ENCODE measurements at regions not wholly inside any gene's neighbourhood (a gene's known extent, or its start where the extent isn't known, plus 50 kb on each side); places are given as distances from the start of the nearest gene placed in this dataset.

DNA sequence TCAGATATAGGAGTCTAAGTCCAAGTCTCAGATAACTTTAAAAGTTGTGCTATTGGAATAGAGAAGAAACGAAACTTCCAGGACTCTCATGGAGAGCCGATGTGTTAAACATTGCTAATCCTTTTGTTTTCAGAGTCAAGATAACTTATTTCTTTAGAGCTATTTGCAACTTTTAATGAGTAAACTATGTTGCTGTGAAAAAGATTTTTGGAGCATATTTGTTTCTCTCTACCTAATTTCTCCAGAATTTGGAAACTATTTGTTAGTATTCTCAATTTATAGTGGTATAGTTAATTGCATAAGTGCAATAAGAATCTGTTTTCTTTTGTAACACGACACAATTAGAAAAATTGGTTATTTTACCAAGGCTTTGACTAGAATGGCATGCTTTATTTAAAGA, 588.9 kb downstream of the NTRK3 start:
- H3K4me3 ChIP-seq (ENCODE audit: low read length) = no peak overlapping the region
- no peak overlapping the region for H2AFZ ChIP-seq (ENCODE audit: low read depth, low read length)
- no peak overlapping the region for H3K4me2 ChIP-seq (ENCODE audit: low read length)
- H3K9ac ChIP-seq (ENCODE audit: low read length) = no peak overlapping the region
- no peaks in the 10 kb centered on the region for H4K20me1 ChIP-seq (ENCODE audit: insufficient read depth)
- H3K79me2 ChIP-seq (replicated peaks; ENCODE audit: insufficient read depth, low read length) = no peaks in the 10 kb centered on the region
- H3F3A ChIP-seq (ENCODE audit: insufficient read depth, low read length, poor library complexity, severe bottlenecking) = no peaks in the 10 kb centered on the region
- no peaks in the 10 kb centered on the region for H3K9me2 ChIP-seq (ENCODE audit: insufficient read depth, low read length)
- no peak overlapping the region for H3K27ac ChIP-seq (ENCODE audit: low read length)
- no peaks in the 10 kb centered on the region for H3K36me3 ChIP-seq (ENCODE audit: insufficient read depth, low read length)
- H3K27me3 ChIP-seq (ENCODE audit: insufficient read depth, low read depth, low read length) = no peaks in the 10 kb centered on the region
- H3K9me3 ChIP-seq (ENCODE audit: low read length) = no peaks in the 10 kb centered on the region
- TF ChIP-seq TAF1 (IDR thresholded peaks at IDR 0.05; ENCODE audit: low read depth) (no peak), SMC3 (conservative IDR thresholded peaks at IDR 0.05; ENCODE audit: poor library complexity) (no peak), POLR2AphosphoS5 (IDR thresholded peaks at IDR 0.05) (no peak), EP300 (conservative IDR thresholded peaks at IDR 0.05; ENCODE audit: poor library complexity, severe bottlenecking) (no peak), MXI1 (conservative IDR thresholded peaks at IDR 0.05; ENCODE audit: poor library complexity, severe bottlenecking) (no peak), RAD21 (conservative IDR thresholded peaks at IDR 0.05) (no peak), EZH2 (IDR thresholded peaks at IDR 0.05; ENCODE audit: borderline replicate concordance, insufficient read depth, low read length, poor library complexity, severe bottlenecking) (no peak)
- TF ChIP-seq, protein P1, sequence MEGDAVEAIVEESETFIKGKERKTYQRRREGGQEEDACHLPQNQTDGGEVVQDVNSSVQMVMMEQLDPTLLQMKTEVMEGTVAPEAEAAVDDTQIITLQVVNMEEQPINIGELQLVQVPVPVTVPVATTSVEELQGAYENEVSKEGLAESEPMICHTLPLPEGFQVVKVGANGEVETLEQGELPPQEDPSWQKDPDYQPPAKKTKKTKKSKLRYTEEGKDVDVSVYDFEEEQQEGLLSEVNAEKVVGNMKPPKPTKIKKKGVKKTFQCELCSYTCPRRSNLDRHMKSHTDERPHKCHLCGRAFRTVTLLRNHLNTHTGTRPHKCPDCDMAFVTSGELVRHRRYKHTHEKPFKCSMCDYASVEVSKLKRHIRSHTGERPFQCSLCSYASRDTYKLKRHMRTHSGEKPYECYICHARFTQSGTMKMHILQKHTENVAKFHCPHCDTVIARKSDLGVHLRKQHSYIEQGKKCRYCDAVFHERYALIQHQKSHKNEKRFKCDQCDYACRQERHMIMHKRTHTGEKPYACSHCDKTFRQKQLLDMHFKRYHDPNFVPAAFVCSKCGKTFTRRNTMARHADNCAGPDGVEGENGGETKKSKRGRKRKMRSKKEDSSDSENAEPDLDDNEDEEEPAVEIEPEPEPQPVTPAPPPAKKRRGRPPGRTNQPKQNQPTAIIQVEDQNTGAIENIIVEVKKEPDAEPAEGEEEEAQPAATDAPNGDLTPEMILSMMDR (IDR thresholded peaks at IDR 0.05; ENCODE audit: poor library complexity, severe bottlenecking) = no peak
- TF ChIP-seq, protein P2, sequence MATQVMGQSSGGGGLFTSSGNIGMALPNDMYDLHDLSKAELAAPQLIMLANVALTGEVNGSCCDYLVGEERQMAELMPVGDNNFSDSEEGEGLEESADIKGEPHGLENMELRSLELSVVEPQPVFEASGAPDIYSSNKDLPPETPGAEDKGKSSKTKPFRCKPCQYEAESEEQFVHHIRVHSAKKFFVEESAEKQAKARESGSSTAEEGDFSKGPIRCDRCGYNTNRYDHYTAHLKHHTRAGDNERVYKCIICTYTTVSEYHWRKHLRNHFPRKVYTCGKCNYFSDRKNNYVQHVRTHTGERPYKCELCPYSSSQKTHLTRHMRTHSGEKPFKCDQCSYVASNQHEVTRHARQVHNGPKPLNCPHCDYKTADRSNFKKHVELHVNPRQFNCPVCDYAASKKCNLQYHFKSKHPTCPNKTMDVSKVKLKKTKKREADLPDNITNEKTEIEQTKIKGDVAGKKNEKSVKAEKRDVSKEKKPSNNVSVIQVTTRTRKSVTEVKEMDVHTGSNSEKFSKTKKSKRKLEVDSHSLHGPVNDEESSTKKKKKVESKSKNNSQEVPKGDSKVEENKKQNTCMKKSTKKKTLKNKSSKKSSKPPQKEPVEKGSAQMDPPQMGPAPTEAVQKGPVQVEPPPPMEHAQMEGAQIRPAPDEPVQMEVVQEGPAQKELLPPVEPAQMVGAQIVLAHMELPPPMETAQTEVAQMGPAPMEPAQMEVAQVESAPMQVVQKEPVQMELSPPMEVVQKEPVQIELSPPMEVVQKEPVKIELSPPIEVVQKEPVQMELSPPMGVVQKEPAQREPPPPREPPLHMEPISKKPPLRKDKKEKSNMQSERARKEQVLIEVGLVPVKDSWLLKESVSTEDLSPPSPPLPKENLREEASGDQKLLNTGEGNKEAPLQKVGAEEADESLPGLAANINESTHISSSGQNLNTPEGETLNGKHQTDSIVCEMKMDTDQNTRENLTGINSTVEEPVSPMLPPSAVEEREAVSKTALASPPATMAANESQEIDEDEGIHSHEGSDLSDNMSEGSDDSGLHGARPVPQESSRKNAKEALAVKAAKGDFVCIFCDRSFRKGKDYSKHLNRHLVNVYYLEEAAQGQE (IDR thresholded peaks at IDR 0.05; ENCODE audit: borderline replicate concordance) = no peak

DNA sequence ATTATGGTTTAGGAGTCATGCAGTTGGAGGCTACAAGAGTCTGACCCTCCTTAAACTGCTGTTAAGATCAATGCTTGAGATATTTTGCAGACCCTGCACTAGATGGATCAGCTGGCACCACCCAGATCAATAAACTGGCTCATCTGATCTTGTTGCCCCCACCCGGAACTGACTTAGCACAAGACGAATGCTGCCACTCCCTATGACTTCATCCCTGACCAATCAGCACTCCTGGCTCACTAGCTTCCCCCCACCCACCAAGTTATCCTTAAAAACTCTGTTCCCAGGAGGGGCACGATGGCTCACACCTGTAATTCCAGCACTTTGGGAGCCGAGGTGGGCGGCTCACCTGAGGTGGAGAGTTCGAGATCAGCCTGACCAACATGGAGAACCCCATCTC, 594.0 kb downstream of the NTRK3 start:
- H3K79me2 ChIP-seq (replicated peaks; ENCODE audit: insufficient read depth, low read length) = no peaks in the 10 kb centered on the region
- no peak overlapping the region for H3K4me2 ChIP-seq (ENCODE audit: low read length)
- no peak overlapping the region for H3K9ac ChIP-seq (ENCODE audit: low read length)
- H3K27me3 ChIP-seq (ENCODE audit: insufficient read depth, low read depth, low read length) = no peaks in the 10 kb centered on the region
- H2AFZ ChIP-seq (ENCODE audit: low read depth, low read length) = no peak overlapping the region
- H3K9me2 ChIP-seq (ENCODE audit: insufficient read depth, low read length) = no peaks in the 10 kb centered on the region
- no peaks in the 10 kb centered on the region for H3K9me3 ChIP-seq (ENCODE audit: low read length)
- no peaks in the 10 kb centered on the region for H4K20me1 ChIP-seq (ENCODE audit: insufficient read depth)
- H3F3A ChIP-seq (ENCODE audit: insufficient read depth, low read length, poor library complexity, severe bottlenecking) = no peaks in the 10 kb centered on the region
- no peak overlapping the region for H3K27ac ChIP-seq (ENCODE audit: low read length)
- H3K36me3 ChIP-seq (ENCODE audit: insufficient read depth, low read length) = no peaks in the 10 kb centered on the region
- TF ChIP-seq, protein P2 (IDR thresholded peaks at IDR 0.05; ENCODE audit: borderline replicate concordance) = no peak
- TF ChIP-seq EP300 (conservative IDR thresholded peaks at IDR 0.05; ENCODE audit: poor library complexity, severe bottlenecking) (no peak), TAF1 (IDR thresholded peaks at IDR 0.05; ENCODE audit: low read depth) (no peak), POLR2AphosphoS5 (IDR thresholded peaks at IDR 0.05) (no peak), EZH2 (IDR thresholded peaks at IDR 0.05; ENCODE audit: borderline replicate concordance, insufficient read depth, low read length, poor library complexity, severe bottlenecking) (no peak), RAD21 (conservative IDR thresholded peaks at IDR 0.05) (no peak), SMC3 (conservative IDR thresholded peaks at IDR 0.05; ENCODE audit: poor library complexity) (no peak), MXI1 (conservative IDR thresholded peaks at IDR 0.05; ENCODE audit: poor library complexity, severe bottlenecking) (no peak)
- TF ChIP-seq, protein P1 (IDR thresholded peaks at IDR 0.05; ENCODE audit: poor library complexity, severe bottlenecking) = no peak
- no peak overlapping the region for H3K4me3 ChIP-seq (ENCODE audit: low read length)

Measured in neural cell (in vitro differentiated cells).